ENCODE measurements at regions not wholly inside any gene's neighbourhood (a gene's known extent, or its start where the extent isn't known, plus 50 kb on each side); places are given as distances from the start of the nearest gene placed in this dataset.

DNA sequence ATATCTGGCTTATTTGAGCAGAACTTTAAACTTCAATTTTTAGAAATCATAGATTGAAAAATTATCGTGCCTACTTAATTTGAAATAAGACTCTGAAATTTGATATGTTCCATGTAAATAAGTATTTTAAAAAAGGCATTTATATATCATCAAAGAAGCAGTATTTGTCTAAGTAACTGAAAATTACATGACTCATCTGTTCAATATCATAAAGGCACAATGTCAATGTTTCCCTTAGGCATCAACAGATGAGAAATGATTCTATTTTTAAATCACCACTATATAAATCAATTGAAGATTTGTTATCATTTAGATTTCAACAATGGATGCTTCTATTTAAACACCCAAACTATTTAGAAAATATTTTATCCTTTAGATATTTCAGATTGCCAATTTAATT, 142.9 kb upstream of the POU5F2 start:
- no peak for DNase-seq (ENCODE audit: low spot score)

DNA sequence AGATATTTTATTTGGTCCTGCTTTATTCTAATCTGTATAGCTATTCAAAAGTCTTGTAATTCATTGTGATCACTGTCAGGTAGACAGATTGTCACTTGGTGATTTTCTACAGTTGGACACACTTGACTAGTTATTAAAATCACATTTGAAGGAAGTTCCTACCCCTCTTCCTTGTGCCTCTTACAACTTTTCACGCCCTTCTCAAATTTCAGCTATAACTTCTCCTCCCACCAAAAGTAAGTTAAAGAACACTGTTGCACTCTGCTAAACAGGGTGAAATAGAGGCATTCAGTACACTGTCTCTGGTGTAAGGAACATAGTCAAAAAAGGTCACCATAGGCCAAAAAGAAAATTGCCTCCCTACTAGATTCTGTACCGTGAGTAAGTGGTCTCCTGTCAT, 142.1 kb upstream of the POU5F2 start:
- no peak for DNase-seq (ENCODE audit: low spot score)

DNA sequence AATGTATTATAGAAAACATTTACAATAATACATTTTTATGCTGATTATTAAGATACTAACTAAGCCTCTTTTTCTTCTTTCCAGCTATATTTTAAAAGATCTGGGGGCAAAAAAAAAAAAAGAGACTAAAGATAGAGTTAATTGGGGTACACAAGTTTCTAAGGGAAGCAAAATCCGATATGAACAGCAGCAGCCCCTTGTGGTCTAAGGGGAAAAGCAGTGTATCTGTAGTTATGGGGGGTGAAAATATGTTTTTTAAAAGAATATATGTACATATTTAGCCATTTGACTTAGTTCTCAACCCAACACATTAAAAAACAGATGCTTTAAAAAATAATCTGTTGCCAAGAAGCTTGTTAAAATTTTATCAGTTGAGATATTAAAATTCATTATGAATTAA, 134.3 kb upstream of the POU5F2 start:
- DNase-seq (ENCODE audit: low spot score) = no peak

DNA sequence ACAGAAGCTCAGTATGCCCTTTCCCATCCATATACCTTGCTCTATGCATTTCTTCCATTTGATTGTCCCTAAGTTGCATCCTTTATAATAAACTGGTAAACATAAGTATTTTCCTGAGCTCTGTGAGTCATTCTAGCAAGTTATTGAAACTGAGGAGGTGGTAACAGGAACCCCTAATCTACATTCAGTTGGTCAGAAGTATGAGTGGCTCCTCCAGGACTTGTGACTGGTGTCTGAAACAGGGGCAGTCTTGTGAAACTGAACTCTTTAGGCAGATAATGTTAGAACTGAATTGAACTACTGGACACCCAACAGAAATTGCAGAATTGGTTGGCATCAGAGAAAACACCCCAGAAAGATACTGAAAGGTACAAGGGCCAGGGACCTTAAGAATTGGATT, 133.1 kb upstream of the POU5F2 start:
- DNase-seq (ENCODE audit: low spot score) = no peak

DNA sequence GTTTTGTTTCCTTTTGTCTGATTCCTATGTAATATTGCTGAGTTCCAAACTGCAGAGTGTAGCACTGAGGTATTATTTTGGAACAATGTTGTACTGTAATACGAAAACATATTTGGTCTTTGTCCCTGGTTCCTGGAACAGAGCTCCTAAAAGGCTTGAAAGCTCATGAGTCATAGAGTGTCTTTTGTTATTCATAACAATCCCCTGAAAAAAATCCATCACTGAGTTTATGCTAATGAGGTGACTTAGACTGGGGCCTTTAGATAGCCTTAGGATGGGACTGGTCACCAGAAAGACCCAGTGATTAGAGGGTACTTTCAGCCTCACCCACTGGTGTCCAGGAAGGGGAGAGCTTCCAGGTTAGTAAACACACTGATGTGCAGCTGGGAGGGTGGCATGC, 132.7 kb upstream of the POU5F2 start:
- no peak for DNase-seq (ENCODE audit: low spot score)

DNA sequence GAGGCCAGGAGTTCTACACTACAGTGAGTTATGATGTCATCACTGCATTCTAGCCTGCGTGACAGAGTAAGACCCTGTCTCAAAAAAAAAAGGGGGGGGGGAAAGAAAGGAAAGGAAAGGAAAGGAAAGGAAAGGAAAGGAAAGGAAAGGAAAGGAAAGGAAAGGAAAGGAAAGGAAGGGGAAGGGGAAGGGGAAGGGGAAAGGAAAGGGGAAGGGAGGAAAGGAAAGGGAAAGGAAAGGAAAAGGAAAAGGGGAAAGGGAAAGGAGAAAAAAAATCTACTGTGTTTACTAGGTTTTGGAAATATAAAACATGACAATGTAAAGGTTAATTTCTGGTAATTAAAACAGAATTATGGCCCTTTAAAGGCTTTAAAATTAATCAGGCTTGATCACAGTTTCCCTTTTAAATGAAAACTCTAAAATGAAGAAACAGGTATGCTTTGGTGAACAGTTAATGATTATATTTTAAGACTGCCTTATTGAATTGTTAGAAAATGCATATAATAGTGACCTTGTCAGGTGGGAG, 131.9 kb upstream of the POU5F2 start:
- DNase-seq (ENCODE audit: low spot score) = no peak

DNA sequence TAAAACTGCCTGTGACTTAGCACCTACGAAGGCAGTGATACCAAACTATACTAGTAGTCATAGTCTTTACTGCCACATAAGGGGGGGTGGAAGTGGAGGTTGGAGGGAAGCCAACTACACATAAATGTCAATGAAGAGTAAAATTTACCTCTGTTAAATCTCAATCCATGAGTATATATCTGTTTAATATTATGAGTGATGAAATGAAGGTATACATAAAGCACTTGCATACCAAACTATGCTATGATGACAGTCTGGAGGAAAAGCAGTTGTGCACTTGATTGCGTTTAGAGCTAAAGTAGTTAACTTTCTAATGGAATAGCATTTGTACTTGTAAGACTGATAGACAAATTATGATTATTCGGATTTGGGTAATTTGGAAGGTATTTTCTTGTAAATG, 129.2 kb upstream of the POU5F2 start:
- no peak for DNase-seq (ENCODE audit: low spot score)

DNA sequence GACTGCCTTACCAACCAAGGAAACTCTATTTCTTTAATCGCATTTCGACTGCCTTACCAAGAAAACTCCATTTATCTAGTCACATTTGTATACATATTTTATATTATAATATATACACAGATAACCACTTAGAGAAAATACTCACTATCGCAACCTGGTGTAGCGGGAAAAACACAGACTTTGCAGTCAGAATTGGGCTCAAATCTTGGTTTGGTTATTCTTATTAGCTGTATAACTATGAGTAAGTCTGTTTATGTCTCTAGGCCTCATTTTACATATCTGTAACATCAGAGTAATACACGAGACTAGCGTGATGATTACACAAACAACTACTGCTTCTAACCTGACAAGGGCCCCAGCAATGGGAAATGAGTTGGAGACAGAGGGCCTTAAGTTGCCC, 127.5 kb upstream of the POU5F2 start:
- no peak for DNase-seq (ENCODE audit: low spot score)

DNA sequence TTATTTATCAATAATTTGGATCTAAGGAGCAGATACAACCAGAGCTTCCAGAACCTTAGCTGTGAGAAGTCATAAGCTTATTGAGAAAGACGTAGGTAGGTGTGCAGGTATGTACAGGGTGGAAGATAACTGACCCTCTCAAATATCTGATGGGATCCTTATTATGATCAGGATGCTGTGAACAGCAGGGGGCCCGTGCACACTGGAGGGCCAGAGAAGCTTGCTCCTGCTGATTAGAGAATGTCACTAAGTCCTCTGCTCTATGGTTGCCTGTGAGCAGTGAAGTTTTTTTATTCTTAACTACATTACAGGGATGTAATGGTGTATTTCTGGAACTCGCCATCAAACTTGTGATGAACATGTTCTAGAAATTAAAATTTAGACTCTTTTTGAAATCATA, 108.9 kb upstream of the POU5F2 start:
- DNase-seq (ENCODE audit: low spot score) = no peak

DNA sequence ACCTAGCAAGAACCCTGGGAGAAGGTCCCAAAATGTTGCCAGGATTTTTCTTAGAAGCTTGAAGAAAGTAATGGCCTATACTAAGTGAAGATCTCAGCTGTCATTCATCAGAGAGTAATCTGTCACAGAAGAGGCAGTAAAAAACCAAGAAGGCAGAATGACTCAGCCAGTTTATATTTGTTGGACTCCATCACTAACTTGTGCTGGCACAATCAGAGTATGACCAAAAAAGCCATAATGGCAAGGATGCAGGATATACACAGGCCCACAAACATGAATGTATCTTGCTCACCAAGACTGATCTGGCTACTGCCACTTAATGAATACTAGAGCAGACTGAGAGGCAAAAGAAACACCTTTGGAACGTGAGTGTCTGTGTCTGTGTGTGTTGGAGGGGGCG, 104.0 kb upstream of the POU5F2 start:
- DNase-seq (ENCODE audit: low spot score) = no peak

DNA sequence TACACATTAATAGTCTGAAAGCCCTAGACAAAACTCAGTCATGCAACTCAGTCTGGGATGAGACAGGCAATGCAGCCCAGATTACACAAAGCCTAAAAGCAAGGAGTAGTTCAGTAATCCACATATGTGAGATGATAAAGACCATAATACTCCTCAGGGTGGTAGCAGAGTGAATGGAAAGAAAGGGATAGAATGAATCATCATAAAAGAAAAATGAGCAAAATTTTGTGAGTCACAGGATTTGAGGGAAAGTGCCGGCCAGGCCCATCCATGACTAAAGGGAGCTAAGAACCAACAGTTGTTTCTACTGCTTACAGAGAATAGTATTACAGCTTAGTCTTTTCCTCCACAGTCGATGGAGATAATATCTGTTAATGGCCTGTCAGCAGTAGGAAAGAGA, 90.0 kb upstream of the POU5F2 start:
- no peak for DNase-seq (ENCODE audit: low spot score)

DNA sequence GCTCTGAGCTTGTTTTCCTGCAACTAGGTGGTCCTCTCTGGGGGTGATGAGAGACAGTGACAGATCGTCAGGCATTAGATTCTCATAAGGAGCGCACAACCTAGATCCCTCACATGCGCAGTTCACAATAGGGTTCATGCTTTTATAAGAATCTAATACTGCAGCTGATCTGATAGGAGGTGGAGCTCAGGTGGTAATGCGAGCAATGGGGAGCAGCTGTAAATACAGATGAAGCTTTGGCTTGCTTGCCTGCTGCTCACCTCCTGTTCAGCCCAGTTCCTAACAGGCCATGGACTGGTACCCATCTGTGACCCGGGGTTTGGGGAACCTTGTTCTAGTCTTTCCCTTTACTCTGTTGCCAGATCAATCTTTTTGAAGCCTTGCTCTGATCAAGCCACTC, 89.5 kb upstream of the POU5F2 start:
- DNase-seq (ENCODE audit: low spot score) = no peak

DNA sequence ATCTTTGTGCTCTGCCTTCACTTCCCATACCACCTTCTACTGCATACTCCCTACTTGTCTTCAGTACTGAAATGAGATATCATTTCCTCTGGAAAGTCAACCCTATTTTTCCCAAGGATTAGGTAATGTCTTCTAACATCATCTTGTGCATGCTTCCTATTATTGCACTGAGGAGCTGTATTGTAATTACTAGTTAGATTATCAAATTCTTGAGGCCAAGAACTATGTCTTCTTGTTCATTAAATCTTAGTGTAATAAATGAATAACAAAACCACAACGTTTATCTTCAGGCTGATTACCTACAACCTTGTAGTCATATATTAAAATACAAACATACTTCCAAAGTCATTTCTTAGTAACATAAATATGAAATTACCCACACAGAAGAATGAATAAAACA, 87.9 kb upstream of the POU5F2 start:
- no peak for DNase-seq (ENCODE audit: low spot score)

DNA sequence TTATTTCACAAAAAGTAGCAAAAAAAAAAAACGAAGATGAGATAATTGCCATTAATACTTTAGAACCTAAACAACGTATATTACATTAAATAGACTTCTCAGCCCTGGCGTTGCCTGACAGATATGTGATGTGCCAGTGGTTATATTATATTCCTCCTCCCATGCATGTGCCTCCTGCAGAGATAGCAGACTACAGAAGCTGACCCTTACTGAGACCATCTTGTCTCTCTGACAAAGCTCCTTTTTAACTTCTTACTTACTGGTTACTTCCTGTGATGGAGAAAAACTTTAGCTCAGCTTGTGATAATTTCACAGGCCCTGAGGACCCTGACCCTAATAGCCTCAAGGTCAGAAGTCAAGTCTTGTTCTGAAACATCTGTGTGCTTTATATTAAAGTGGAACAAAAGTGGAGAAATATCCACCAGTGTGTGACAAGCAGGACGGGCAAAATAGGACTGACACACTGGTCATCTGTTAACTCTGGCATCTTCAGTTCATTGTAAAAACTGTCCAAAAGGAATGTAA, 80.6 kb upstream of the POU5F2 start:
- no peak for DNase-seq (ENCODE audit: low spot score)

DNA sequence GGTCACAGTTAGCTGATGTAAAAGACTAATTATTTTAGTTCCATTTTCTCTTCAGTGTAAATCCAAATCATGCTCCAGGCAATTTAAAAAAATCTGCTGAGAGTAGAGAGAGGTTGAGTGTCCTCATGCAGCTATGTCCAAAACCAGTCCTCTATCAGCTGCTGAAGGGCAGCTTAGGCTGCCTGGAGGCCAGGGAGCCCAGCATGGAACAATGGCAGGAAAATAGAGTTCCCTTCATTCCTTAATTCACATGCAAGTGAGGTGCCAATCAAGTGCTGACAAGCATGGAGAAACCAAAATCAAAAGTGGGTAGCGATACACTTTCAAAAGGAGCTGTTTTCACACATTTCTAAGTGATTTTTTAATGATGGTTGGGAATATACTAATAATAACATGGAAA, 78.3 kb upstream of the POU5F2 start:
- DNase-seq (ENCODE audit: low spot score) = no peak

DNA sequence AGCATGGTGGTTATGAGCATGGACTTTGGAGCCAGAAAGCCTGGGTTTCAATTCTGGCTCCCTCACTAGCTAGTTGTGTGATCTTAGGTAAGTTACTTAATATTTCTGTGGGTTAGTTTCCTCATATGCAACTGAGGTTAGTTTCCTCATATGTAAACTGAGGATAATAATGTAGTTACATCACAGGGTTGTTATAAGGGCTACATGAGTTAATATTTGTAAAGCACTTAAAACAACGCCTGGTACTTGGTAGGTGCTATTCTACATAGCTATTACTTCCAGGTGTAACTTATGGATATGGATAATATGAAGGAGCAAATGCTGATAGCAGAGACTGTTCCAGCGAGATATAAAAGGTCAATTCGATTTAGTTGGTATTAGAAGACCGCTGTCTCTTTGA, 69.4 kb upstream of the POU5F2 start:
- no peak for DNase-seq (ENCODE audit: low spot score)

DNA sequence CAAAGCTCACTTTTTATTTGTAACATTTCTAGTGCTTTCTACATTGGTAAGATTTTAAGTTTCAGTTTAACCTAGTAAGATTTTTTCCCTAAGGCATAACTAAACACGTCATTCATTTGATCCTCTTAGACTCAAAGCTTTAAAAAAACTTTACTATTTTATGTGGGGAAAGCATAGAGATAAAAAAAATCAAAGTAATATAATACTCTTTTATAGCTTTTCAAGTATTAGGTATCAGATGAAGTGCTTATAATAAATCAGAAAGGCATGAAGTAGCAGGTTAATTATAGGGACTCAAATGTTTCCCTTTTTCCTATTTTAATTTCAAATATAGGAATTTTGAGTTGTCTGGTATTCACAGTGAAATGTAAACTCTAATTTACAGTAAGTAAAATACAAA, 68.0 kb upstream of the POU5F2 start:
- no peak for DNase-seq (ENCODE audit: low spot score)

DNA sequence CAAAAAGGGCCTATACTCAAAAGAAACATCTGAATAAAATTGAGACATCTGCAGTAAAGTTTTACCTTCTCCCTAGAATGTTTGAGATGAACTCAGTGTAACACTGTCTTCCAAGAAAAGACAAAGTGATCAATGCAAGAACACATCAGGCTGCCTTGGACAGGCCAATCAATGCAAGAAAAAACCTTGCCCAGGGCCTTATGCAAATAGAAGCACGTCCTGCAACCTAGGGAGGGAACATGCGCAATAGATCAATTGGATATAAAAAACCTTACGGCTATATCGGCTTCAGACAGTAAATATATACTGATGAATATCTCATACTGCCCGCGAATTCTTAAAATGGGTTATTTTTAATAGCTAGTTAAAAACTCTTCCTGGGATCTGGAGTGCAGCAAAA, 66.4 kb upstream of the POU5F2 start:
- no peak for DNase-seq (ENCODE audit: low spot score)

DNA sequence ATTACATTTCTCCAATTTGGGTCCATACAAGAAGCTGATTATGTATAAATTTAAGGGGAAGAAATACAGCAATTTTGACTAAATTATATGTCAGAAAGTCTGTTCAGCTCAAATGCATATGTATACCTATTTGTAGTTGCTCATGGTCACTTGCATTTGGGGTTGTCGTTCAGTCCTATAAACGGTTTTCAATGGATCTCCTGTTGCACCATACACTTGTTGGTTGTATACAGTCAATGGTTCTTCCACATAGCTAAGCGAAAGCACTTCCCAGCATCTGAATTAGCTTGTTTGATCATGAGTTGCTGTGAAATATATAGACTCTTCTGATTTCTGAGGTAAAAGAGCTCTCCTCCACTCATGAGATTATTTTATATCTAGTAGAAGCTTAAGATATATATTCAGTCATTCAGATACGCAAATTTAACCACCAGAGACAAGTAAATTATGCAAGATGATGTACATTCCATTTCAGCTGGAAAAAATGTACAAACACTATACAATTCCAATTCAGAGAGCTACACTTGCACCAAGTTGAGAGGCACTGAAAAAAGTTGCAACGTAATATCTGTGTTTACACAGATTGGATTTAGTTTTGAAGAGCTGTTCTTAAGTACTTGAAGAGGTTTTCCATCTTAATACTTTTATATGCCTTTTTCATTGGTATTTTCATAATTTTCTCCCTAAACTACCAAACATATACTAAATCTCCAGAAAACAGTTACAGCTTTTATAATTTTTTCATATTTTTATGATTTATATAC, 64.4 kb upstream of the POU5F2 start:
- no peak for DNase-seq (ENCODE audit: low spot score)

DNA sequence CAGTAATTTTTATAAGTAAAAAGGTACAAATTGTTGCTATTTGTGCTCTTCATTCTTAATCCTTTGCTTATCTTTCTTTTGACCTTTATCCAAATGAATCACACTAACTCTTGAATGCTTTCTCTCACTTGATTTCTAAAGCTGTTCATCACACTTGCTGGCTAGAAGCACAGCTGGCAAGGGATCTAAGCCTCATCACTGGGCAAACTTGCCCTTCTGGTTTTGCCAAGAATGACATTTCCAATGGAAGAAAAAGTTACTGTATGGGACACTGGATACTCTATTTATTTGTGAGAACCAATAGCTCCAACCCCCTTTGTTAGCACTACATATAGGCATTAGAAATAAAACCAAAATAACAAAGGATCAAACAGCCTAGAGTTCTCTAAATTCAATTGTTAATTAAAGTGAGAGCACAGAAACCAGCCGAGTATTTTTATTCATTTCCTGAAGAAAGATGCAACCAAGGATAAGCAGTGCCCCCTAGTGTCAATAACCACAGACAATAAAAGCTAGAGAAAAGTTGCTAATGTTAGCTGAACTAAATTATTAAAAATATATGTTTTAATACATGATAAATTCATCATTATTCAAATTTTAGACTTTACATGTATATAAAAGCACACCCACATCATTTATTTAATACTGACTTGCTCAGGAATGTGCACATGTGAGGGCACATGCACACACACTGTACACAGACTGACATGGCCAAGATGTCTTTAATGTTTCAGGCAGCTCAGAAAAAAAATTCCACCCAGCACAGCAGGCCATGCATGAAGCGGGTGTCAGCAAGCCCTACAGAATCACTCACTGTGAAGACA, 59.8 kb upstream of the POU5F2 start:
- peak; percentile 63 for DNase-seq (ENCODE audit: low spot score)

DNA sequence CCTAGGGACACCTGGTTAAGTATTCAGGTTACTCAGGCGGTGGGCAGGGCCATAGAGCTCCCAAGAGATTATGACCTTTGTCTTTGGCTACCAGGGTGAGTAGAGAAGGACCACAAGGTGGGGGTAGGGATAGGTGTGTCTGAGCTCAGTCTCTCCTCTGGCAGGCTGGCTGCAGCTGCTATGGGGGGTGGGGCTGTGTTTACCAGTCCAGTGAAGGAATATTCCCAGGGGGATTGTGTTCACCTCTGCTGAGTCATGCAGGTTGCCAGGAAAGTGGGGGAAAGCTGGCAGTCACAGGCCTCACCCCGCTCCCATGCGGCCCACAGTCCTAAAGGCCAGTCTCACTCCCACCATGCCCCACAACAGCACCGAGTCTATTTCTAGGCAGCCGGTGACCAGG, 53.6 kb upstream of the POU5F2 start:
- peak; percentile 11 for DNase-seq (ENCODE audit: low spot score)

DNA sequence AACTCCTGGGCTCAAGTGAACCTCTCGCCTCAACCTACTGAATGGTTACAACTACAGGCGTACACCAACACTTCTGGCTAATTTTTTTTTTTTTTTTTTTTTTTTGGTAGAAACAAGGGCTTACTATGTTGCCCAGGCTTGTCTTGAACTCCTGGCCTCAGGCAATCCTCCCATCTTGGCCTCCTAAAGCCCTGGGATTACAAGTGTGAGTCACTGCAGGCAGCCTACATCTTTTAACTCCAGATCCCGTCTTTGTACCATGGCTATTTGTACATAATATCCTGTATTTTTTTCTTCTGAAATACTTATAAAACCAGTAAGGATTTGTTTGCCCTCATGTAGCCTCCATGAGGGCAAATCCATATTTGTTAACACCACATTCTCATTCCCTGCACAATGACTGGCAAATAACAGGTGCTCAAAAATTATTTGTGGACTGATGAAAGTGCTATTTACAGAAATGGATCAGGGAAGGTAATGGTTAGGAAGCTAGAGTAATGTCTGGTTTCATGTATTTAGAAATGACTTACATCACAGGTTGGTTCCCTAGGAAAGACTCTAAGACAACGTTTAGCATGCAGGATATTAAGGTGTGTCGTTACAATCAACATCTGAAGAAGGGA, 51.9 kb upstream of the POU5F2 start:
- no peak for DNase-seq (ENCODE audit: low spot score)

DNA sequence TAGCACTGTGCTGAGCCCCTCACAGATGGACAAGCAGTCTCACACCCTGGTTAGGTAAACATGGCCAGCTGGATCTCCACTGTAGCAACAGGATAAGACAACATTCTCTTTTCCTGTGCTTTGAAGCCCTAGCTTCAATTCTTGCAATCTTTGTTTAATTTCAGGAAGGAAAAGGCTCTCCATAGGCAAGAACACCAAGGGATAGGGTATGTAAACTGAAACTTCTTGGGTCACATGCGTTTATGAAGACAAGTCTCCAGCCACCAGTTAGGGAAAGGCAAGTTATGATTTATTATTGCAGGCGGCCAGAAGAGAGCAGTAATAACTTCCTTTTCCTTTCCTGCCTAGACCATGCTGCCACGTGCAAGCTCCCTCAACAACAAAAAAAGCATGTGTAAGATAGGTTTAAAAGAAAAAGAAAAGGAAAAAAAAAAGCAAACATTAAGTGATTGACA, 50.1 kb upstream of the POU5F2 start:
- DNase-seq (ENCODE audit: low spot score) = no peak

Measured in LoVo (cell line).